ENCODE measurements at regions not wholly inside any gene's neighbourhood (a gene's known extent, or its start where the extent isn't known, plus 50 kb on each side); places are given as distances from the start of the nearest gene placed in this dataset.

GRCh38 chr6:3587660-3588059 lies 130.8 kb upstream of the SLC22A23 start:
- DNase-seq: no peak

DNA sequence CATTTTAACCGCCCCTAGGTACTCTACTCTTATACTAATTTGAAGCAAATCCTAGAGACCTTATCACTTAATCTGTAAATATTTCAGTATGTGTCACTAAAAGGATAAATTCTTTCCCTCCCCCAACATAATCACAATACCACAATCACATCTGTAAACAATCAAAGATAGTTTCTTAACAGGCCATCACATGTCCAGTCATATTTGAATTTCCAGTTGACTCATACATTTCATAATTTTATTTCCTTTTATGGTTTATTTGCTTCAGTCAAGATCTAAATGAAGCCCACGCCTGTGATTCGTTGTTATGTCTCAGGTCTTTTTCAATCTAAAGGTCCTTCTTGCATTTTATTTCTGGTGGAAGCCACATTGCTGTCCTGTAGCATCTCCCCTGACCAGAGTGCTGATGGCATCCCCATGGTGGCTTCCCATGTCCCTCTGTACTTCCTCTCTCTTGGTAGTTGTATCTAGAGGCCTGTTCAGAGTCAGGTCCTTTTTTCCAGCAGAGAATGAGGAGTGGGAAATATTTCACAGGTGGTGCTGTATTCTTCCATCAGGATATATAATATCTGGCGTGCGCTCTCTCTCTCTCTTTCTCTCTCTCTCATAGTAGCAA lies 128.6 kb upstream of the SLC22A23 start:
- peak; percentile 9 to 50 for DNase-seq

GRCh38 chr6:3584606-3585005 lies 127.8 kb upstream of the SLC22A23 start:
- no peak for DNase-seq

DNA sequence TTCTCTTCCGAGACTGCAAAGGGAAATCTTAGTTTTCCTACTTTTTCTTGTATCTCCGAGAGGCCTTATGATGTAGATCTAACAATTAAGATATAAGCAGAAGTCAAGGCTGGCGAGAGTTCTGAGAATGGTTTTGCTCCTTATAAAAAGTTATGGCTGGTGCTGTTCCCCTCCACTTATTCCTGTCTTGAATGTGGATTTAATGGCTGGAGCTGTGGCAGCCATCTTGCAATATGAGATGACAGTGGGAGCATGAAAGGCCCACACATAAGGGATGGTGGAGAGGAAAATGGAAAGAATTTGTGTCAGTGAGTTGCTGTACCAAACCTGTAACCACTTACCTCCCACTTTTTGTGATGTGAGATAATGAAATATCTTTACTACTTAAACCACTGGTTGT lies 124.6 kb upstream of the SLC22A23 start:
- DNase-seq: no peak

DNA sequence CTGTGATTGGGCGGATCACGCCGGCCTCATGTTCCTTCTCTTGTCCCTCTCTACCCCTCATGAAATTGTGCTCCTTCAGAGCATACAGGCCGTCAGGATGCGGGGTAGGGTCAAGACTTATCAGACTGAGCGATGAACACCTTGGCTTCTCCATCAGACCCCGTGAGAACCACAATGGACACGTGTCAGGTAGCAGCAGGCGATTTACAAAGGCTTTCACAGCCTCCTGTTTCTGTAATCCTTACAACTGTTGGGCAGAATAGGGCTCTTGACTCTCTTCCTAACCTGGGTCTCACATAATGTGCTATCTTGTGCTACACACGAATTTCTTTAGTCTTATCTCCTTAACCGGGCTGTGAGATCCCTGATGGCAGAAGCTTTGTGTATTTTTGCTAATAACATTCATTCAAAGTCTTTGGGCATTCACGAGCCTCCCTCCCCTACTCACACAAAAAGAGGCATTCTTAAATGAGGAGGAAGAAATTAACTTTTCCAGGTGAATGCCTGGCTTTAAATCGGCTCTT lies 122.9 kb upstream of the SLC22A23 start:
- no peak for DNase-seq

- DNase-seq: no peak
Measured at GRCh38 chr6:3578981-3579380, 122.1 kb upstream of the SLC22A23 start.

- no peak for DNase-seq
Measured at GRCh38 chr6:3577517-3577916, 120.7 kb upstream of the SLC22A23 start.

GRCh38 chr6:3575701-3576100 lies 118.9 kb upstream of the SLC22A23 start:
- no peak for DNase-seq

GRCh38 chr6:3575166-3575565 lies 118.3 kb upstream of the SLC22A23 start:
- no peak for DNase-seq

- no peak for DNase-seq
Measured at GRCh38 chr6:3573670-3574069, 116.8 kb upstream of the SLC22A23 start.

DNA sequence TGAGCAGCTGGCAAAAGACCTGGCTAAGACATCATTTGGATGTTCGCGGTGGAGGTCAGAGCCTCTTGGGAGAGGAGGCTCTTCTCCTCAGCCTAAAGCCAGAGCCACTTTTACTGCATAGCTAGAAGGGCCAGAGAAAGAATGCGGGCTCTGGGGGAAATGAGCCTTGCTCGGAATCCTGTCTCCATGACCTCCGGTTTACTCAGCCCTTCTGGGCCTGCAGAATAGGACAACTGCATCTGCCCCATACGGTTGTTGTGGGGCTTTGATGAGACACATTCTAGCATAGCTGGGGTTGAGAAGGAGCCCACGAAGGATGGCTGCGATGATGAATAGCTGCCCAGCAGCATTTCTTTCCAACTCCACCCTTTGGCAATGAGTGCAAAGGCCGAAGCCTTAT lies 115.0 kb upstream of the SLC22A23 start:
- DNase-seq: no peak

DNA sequence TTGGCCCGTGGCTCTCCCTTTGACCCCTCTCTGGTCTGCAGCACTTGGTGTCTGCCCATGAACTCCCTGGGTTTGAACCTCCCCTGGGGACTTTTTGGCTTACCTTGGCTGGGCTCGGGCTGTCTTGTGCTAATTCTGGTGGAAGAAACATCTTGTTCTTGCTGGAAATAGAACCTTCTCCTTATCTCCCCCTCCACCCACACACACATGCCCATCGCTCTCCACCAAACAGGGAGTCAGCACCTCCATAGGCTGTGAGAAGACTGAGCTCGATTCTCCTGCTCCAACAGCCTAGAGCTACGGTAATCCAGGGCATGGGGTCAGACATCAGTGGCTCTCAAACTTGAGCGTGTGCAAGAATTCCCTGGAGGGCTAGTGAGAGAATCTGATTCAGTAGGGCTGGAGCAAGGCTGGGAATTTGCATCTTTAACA lies 114.4 kb upstream of the SLC22A23 start:
- DNase-seq: no peak

- no peak for DNase-seq
Measured at GRCh38 chr6:3569816-3570215, 113.0 kb upstream of the SLC22A23 start.

DNA sequence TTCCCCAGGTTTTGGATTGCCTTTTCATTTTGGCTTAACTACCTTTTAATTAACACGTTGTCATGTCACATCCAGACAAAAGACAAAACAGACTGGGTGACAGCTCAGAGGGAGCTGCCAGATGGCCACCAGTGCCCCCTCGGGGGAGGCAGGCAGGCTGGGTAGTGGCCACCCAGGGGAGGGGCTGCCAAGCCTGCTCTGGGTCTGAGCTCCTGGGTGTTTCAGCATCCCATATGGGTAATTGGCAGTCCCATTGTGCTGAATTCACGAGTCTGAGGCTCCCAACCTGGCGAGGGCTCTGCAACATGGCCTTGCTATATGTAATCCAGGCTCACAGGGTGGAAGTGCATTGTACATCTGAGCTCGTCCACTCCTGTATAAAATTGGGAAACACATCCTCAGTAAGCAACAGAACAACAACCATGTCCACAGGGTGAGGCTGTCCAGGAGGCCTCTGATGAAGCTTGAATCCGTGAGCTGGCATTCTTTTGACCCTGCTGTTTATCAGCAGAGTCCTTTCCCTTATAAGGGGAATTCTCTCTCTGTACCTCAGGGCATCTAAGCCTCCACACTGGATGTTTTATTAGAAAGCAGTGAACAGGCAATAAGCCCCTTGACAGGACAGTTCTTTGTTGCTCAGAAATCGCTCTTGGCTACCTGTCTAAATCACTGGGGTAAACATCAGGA lies 111.7 kb upstream of the SLC22A23 start:
- no peak for DNase-seq

DNA sequence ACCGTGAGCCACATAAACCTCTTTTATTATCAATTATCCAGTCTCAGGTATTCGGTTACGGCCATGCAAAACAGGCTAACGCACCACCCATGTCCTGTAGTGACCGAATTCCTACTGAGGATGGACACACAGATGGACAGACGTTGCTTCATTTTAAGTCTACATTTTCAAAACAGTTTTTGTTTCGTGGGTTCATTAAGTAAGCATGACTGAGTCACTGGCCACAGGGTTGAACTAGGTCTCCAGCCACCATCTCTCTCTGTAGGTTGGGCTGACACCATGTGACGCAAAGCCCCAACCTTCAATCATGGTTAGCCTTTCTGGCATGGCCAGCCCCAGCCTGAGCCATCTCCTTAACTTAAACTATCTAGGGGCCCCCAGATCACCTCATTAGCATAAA lies 110.0 kb upstream of the SLC22A23 start:
- DNase-seq: peak in 1 of 2 donors; percentile 21

- no peak for DNase-seq
Measured at GRCh38 chr6:3565291-3565690, 108.4 kb upstream of the SLC22A23 start.

DNA sequence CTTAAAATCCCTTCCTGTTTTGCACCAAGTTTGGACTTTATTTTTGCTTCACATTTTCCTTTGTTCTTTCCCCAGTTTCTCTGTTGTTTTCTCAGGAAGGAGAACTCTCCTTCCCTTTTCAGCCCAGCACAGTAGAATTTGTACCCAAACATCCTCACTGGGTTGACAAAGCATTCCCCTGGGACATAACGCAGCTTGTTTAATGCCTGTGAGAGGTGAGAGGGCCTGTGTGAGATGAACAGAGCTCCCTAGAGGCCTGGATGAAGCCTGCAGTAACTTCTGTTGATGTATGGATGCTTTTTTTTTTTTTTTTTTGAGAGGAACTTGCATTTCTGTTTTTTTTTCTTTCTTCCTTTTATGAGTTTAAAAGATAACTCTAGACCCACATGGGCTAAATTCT lies 104.9 kb upstream of the SLC22A23 start:
- DNase-seq: no peak

DNA sequence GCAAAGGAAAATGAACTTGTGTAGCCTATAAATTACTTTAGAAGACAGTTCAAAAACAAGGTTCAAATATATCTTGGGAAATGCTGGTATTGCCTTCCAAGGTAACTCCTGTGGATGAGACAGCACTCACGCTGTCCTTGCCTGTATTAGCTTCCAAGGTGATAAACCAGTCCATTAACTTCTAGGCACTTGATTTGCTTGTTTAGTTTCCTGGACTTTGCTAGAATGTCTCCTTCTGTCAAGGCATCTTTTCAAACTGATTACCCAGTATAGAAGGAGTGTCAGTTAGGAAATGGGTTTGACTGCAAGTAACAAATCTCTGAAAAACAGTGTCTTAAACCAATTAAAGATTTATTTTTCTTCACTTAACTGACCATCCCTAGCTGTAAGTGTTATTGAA lies 103.4 kb upstream of the SLC22A23 start:
- no peak for DNase-seq

DNA sequence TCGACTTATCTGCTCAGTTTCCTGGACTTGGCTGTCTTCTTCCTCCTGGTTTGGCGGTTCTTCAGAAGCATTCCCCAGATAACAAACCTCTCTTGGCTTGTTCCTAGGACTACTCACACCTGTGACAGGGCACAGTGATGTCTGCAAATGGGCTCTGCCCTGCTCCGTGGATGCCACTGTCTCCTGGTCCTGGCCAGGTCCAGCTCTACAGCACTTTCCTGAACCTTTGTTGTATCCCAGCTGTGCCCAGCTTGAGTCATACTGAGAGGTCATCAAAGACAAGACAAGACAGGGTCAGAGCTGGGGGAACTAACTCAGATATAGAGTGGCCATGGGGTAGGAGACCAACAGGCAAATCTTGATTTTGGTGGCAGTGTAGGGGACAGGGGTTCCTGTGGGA lies 102.7 kb upstream of the SLC22A23 start:
- DNase-seq: no peak

GRCh38 chr6:3557336-3557735 lies 100.5 kb upstream of the SLC22A23 start:
- DNase-seq: no peak

DNA sequence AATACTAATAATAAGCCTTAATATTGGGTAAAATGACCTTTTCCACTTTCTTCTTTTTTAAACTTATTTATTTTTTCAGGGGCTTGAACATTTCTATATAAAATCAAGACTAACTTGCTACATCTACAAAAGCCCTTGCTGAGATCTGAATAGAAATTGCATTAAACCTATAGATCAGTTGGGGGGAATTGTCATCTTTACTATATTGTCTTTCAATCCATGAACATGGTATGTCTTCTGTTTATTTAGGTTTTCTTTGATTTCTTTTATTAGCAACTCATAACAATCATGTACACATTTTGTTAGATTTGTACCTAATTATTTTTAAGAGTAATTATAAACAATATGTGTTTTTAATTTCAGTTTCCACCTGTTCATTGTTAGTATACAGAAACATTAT lies 96.4 kb upstream of the SLC22A23 start:
- no peak for DNase-seq

DNA sequence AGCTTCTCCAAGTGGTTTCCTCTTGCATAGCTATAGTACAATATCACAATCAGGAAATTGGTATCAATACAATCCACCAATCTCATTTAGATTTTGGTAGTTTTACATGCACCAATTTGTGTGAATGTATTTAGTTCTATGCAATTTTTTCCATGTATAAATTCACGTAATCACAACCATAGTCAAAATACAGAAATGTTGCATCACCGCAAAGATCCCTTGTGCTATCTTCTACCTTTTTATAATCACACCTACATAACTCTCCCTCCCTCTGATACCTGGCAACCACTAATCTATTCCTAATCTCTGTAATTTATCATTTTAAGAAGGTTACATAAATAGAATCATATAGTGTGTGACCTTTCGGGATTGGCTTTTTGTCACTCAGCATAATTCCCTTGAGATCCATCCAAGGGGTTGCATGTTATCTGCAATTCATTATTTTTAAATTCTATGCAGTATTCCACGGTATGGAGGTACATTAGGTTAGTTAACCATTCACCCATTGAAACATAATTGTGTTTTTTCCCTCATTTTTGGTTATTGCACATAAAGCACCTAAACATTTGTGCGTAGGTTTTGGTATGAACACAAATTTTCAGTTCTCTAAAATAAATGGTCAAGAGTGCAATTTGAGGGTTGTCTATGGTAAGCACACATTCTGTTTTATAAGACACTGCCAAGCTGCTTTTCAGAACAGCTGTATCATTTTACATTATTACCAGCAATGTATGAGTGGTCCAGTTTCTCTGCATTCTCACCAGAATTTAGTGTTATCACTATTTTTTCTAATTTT lies 95.1 kb upstream of the SLC22A23 start:
- DNase-seq: no peak

DNA sequence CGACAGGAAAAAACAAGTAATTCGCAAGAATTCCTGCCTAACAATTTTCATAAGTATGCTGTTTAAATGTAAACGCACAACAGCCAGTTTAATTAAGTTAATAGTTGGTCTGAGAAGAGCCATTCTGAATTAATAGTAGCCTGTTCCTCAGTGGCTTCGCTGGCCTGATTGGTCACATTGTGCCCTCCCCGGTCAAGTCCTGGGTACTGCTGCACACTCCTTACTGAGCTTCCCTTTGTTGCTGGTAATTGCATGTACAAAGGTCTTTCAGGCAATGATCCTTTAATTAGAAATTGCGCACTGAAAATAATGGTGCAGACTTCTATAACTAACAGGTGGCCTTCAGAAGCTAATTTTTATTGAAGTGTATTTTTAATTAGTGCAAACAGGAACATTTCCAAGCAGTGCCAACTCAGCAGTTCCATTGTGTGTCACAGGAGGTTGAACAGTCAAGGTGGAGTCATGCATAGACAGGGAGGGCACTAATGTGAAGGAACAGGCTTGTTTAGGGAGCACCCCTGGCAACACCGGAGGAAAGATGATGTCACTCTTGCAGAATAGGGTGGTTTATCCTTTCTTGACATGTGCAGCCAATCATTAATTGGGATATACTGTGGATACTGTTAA lies 92.6 kb upstream of the SLC22A23 start:
- DNase-seq: no peak

All from inflammatory macrophage (primary cell).